Natural killer cell (primary cell): ENCODE measurements at regions not wholly inside any gene's neighbourhood (a gene's known extent, or its start where the extent isn't known, plus 50 kb on each side); places are given as distances from the start of the nearest gene placed in this dataset.

Source experiments
- ATAC-seq, 3 donors: fragments of 150-1000 bp in 2 of 3; fragments of 200-7000 bp in 1 of 3; cut with Tn5 transposase; 1 replicate in 1 of 3; 2 replicates in 2 of 3; pipeline ENCODE4 v1.10.0; 2021; ENCODE audit warnings: mild to moderate bottlenecking in 2 of 3, moderate library complexity in 2 of 3
- DNase-seq, 2 donors: peaks; one replicate each; pipeline versions ENCODE4 v3.0.0 to v3.0.0-alpha.2; 2013 to 2021; ENCODE audit warnings: mixed read lengths in 1 of 2
- H3K27ac ChIP-seq: one replicate; pipeline ENCODE4 v1.5.1; 2013; ENCODE audit warnings: mild to moderate bottlenecking, low read length
- H3K27me3 ChIP-seq: one replicate; pipeline ENCODE4 v1.6.1; 2013; ENCODE audit warnings: low read length; ENCODE audit not compliant: control insufficient read depth, insufficient read depth
- H3K36me3 ChIP-seq: one replicate; pipeline ENCODE4 v1.6.1; 2013; ENCODE audit warnings: low read length; ENCODE audit not compliant: control insufficient read depth, insufficient read depth
- H3K4me1 ChIP-seq: one replicate; pipeline ENCODE4 v1.6.1; 2013; ENCODE audit warnings: low read length; ENCODE audit not compliant: control insufficient read depth, insufficient read depth
- H3K4me3 ChIP-seq: one replicate; pipeline ENCODE4 v1.5.1; 2013; ENCODE audit warnings: low read length
- H3K9me3 ChIP-seq: one replicate; pipeline ENCODE4 v1.6.1; 2013; ENCODE audit warnings: low read length; ENCODE audit not compliant: control insufficient read depth, insufficient read depth
- H3K27ac Mint-ChIP-seq, 2 donors: one replicate each; pipeline ENCODE4 v1.8.0; 2022; ENCODE audit warnings: mild to moderate bottlenecking in 2 of 2, mixed read lengths in 2 of 2, moderate library complexity in 1 of 2
- H3K27me3 Mint-ChIP-seq, 2 donors: one replicate each; pipeline ENCODE4 v1.8.0; 2022; ENCODE audit warnings: low read depth in 2 of 2, mixed read lengths in 2 of 2
- H3K36me3 Mint-ChIP-seq: one replicate; pipeline ENCODE4 v1.8.0; 2022; ENCODE audit warnings: mixed read lengths
- H3K4me1 Mint-ChIP-seq, 2 donors: one replicate each; pipeline ENCODE4 v1.8.0; 2022; ENCODE audit warnings: mixed read lengths in 2 of 2
- H3K4me3 Mint-ChIP-seq: one replicate; pipeline ENCODE4 v1.8.0; 2022; ENCODE audit warnings: mild to moderate bottlenecking, moderate library complexity, mixed read lengths
- H3K9me3 Mint-ChIP-seq, 2 donors: one replicate each; pipeline ENCODE4 v1.8.0; 2022; ENCODE audit warnings: mixed read lengths in 2 of 2
- WGBS: methylation state at CpG from one replicate; pipeline ENCODE4 v1.1.7; 2013; ENCODE audit warnings: missing lambda C conversion rate; ENCODE audit not compliant: insufficient coverage; 5-methylcytosine and 5-hydroxymethylcytosine counted together
- intact Hi-C: fragments of 100-400 bp; cut with micrococcal nuclease; formaldehyde crosslinking; loops from one replicate; pipeline ENCODE4 v1.14.2; 2022
- TF ChIP-seq, protein P1 (sequence below): fragments of 200-600 bp; IDR thresholded peaks from one replicate; pipeline ENCODE4 v1.8.0; 2022; ENCODE audit warnings: antibody characterized with exemption

DNA sequence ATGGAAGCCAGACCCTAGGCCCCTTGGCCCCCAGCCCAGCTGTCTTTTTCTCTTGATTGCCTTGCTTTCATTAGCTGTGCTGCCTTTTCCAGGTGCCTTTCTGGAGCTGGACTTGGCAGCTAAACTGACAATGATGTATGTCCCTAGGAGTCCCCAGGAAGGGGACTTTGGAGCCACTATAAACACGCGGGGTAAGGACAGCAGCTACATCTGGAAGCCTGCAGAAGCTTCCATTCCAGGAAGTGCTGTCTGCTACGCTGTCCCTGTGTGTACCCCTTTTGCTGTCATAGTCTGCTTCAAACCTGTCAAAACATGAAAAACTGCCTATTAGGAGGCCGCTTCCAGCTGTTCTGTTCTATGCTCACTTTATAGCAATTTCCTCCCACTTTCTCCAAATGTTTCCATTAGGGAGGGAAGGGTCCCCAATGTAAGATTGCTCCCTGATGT is 153.3 kb upstream of the RAG2 start:
- H3K27me3 ChIP-seq = no peaks in the 10 kb centered on the region
- TF ChIP-seq, protein P1, sequence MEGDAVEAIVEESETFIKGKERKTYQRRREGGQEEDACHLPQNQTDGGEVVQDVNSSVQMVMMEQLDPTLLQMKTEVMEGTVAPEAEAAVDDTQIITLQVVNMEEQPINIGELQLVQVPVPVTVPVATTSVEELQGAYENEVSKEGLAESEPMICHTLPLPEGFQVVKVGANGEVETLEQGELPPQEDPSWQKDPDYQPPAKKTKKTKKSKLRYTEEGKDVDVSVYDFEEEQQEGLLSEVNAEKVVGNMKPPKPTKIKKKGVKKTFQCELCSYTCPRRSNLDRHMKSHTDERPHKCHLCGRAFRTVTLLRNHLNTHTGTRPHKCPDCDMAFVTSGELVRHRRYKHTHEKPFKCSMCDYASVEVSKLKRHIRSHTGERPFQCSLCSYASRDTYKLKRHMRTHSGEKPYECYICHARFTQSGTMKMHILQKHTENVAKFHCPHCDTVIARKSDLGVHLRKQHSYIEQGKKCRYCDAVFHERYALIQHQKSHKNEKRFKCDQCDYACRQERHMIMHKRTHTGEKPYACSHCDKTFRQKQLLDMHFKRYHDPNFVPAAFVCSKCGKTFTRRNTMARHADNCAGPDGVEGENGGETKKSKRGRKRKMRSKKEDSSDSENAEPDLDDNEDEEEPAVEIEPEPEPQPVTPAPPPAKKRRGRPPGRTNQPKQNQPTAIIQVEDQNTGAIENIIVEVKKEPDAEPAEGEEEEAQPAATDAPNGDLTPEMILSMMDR = no peak
- Mint-ChIP-seq H3K9me3 (no peaks in the 10 kb centered on the region), H3K36me3 (no peaks in the 10 kb centered on the region), H3K27ac (no peak overlapping the region), H3K4me3 (no peak overlapping the region), H3K27me3 (peaks cover 18 to 26% of the 10 kb centered on the region in 2 donors), H3K4me1 (peaks cover 8 to 11% of the 10 kb centered on the region in 2 donors)
- H3K4me3 ChIP-seq = no peak overlapping the region
- DNase-seq (no peak), ATAC-seq (no peak)
- H3K27ac ChIP-seq = no peak overlapping the region
- 52% methylated on average over 4 of the region's 4 CpGs for WGBS
- no peaks in the 10 kb centered on the region for H3K4me1 ChIP-seq
- intact Hi-C loops = no loop called here
- H3K36me3 ChIP-seq = no peaks in the 10 kb centered on the region
- H3K9me3 ChIP-seq = no peaks in the 10 kb centered on the region

DNA sequence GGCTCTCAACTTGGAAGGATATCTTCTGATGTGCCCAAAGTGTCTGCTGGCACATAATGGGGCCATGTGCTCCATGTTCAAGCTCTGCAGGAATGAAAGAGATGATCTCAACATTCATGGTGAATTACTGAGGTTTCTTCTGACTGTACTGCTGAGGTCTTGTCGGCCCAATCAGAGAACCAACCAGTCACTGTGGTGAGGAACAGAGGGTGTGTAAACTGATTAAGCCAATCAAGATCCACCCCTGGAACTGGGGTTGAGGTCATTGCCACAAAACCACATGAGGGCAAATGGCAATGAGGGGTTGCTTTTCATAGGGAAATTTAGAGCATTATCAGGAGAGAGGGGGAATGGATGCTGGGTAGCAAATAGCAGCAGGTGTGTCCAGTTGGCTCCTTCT is 152.3 kb upstream of the RAG2 start:
- ATAC-seq = no peak

GRCh38 chr11:36748836-36749235 is 150.8 kb upstream of the RAG2 start:
- Histone ChIP-seq H3K4me3 (no peak overlapping the region), H3K4me1 (no peaks in the 10 kb centered on the region), H3K27ac (no peak overlapping the region), H3K9me3 (no peaks in the 10 kb centered on the region), H3K27me3 (no peaks in the 10 kb centered on the region), H3K36me3 (no peaks in the 10 kb centered on the region)
- ATAC-seq (no peak), DNase-seq (no peak)
- Mint-ChIP-seq H3K27ac (no peak overlapping the region), H3K9me3 (no peaks in the 10 kb centered on the region), H3K27me3 (peaks cover 28 to 33% of the 10 kb centered on the region in 2 donors), H3K4me3 (no peak overlapping the region), H3K4me1 (peaks cover 14 to 18% of the 10 kb centered on the region in 2 donors), H3K36me3 (no peaks in the 10 kb centered on the region)
- intact Hi-C loops = no loop called here
- WGBS = 97% methylated on average over 2 of the region's 2 CpGs
- TF ChIP-seq, protein P1 = no peak

More for the DNA sequence above, 152.3 kb upstream of the RAG2 start:
- Mint-ChIP-seq H3K27me3 (peaks cover 22 to 25% of the 10 kb centered on the region in 2 donors), H3K4me3 (no peak overlapping the region), H3K9me3 (no peaks in the 10 kb centered on the region), H3K27ac (no peak overlapping the region), H3K36me3 (no peaks in the 10 kb centered on the region), H3K4me1 (peaks cover 8 to 11% of the 10 kb centered on the region in 2 donors)
- TF ChIP-seq, protein P1 = no peak
- H3K27me3 ChIP-seq = no peaks in the 10 kb centered on the region
- no peak overlapping the region for H3K27ac ChIP-seq
- no peaks in the 10 kb centered on the region for H3K4me1 ChIP-seq
- 36% methylated on average over 1 of the region's 1 CpG for WGBS
- no peak for DNase-seq
- H3K9me3 ChIP-seq = no peaks in the 10 kb centered on the region
- H3K4me3 ChIP-seq = no peak overlapping the region
- H3K36me3 ChIP-seq = no peaks in the 10 kb centered on the region
- intact Hi-C loops = no loop called here
